H9 (cell line): ENCODE measurements at regions not wholly inside any gene's neighbourhood (a gene's known extent, or its start where the extent isn't known, plus 50 kb on each side); places are given as distances from the start of the nearest gene placed in this dataset.

Experiments
- DNase-seq: peaks from one replicate; pipeline ENCODE4 v3.0.0-alpha.2; 2017
- H2AFZ ChIP-seq: one replicate; pipeline ENCODE4 v1.6.1; 2013; ENCODE audit warnings: mild to moderate bottlenecking, low read length, control low read depth, moderate library complexity
- H2AK5ac ChIP-seq: 2 replicates; pipeline ENCODE4 v1.6.1; 2013; ENCODE audit warnings: low read length, control low read depth, mixed read lengths; ENCODE audit not compliant: insufficient read length
- H2BK120ac ChIP-seq: one replicate; pipeline ENCODE4 v1.6.1; 2013; ENCODE audit warnings: low read depth, mild to moderate bottlenecking, low read length, control low read depth, inconsistent platforms; ENCODE audit not compliant: poor library complexity, severe bottlenecking
- H2BK12ac ChIP-seq: 2 replicates; pipeline ENCODE4 v1.6.1; 2013; ENCODE audit warnings: low read length, control low read depth, mixed read lengths, low read depth; ENCODE audit not compliant: insufficient read length
- H2BK15ac ChIP-seq: 2 replicates; pipeline ENCODE4 v1.6.1; 2013; ENCODE audit warnings: low read depth, low read length, control low read depth
- H2BK20ac ChIP-seq: one replicate; pipeline ENCODE4 v1.6.1; 2013; ENCODE audit warnings: low read depth, mild to moderate bottlenecking, low read length, control low read depth, inconsistent platforms; ENCODE audit not compliant: poor library complexity, severe bottlenecking
- H2BK5ac ChIP-seq: 2 replicates; pipeline ENCODE4 v1.6.1; 2013; ENCODE audit warnings: low read length, control low read depth, mixed read lengths; ENCODE audit not compliant: insufficient read length
- H3K14ac ChIP-seq: 2 replicates; pipeline ENCODE4 v1.6.1; 2013; ENCODE audit warnings: low read length, control low read depth; ENCODE audit not compliant: insufficient read depth
- H3K18ac ChIP-seq: 2 replicates; pipeline ENCODE4 v1.6.1; 2013; ENCODE audit warnings: low read depth, mild to moderate bottlenecking, mixed read lengths, low read length, control low read depth; ENCODE audit not compliant: insufficient read length
- H3K23ac ChIP-seq: 2 replicates; pipeline ENCODE4 v1.6.1; 2013; ENCODE audit warnings: low read length, control low read depth, mixed read lengths, low read depth; ENCODE audit not compliant: insufficient read length
- H3K23me2 ChIP-seq: 2 replicates; pipeline ENCODE4 v1.6.1; 2013; ENCODE audit warnings: low read depth, mild to moderate bottlenecking, mixed read lengths, low read length, control low read depth; ENCODE audit not compliant: insufficient read length, poor library complexity, severe bottlenecking
- H3K27ac ChIP-seq: 2 replicates; pipeline ENCODE4 v1.5.1; 2013; ENCODE audit warnings: low read length, control low read depth, mixed read lengths, low read depth; ENCODE audit not compliant: insufficient read length
- H3K27me3 ChIP-seq: 2 replicates; pipeline ENCODE4 v1.6.1; 2013; ENCODE audit warnings: low read length, control low read depth, inconsistent platforms; ENCODE audit not compliant: insufficient read depth
- H3K4ac ChIP-seq: 2 replicates; pipeline ENCODE4 v1.6.1; 2013; ENCODE audit warnings: low read depth, mild to moderate bottlenecking, control low read depth, inconsistent platforms, low read length, moderate library complexity
- H3K4me1 ChIP-seq: 2 replicates; pipeline ENCODE4 v1.6.1; 2013; ENCODE audit warnings: low read length, control low read depth, inconsistent platforms; ENCODE audit not compliant: insufficient read depth
- H3K4me2 ChIP-seq: 2 replicates; pipeline ENCODE4 v1.6.1; 2013; ENCODE audit warnings: low read length, control low read depth, mixed read lengths; ENCODE audit not compliant: insufficient read length, insufficient read depth
- H3K56ac ChIP-seq: 2 replicates; pipeline ENCODE4 v1.6.1; 2013; ENCODE audit warnings: low read depth, mild to moderate bottlenecking, mixed read lengths, low read length, control low read depth; ENCODE audit not compliant: insufficient read length
- H3K79me1 ChIP-seq: 2 replicates; pipeline ENCODE4 v1.6.1; 2013; ENCODE audit warnings: low read depth, mild to moderate bottlenecking, moderate library complexity, low read length, control low read depth, inconsistent platforms; ENCODE audit not compliant: insufficient read depth, poor library complexity, severe bottlenecking
- H3K79me2 ChIP-seq: 2 replicates; pipeline ENCODE4 v1.6.1; 2013; ENCODE audit warnings: low read length, control low read depth, inconsistent platforms; ENCODE audit not compliant: insufficient read depth
- H3K9ac ChIP-seq: 2 replicates; pipeline ENCODE4 v1.6.1; 2013; ENCODE audit warnings: low read length, control low read depth, mixed read lengths; ENCODE audit not compliant: insufficient read length; ENCODE audit errors: extremely low read depth
- H3K9me3 ChIP-seq: one replicate; pipeline ENCODE4 v1.6.1; 2013; ENCODE audit warnings: low read depth, low read length, inconsistent platforms; ENCODE audit not compliant: control insufficient read depth
- H3T11ph ChIP-seq: one replicate; pipeline ENCODE4 v1.6.1; 2013; ENCODE audit warnings: mild to moderate bottlenecking, low read length, control low read depth, inconsistent platforms
- H4K20me1 ChIP-seq: one replicate; pipeline ENCODE4 v1.6.1; 2013; ENCODE audit not compliant: control insufficient read depth, insufficient read length, insufficient read depth
- H4K5ac ChIP-seq: 2 replicates; pipeline ENCODE4 v1.6.1; 2013; ENCODE audit warnings: low read depth, mild to moderate bottlenecking, mixed read lengths, low read length, control low read depth; ENCODE audit not compliant: insufficient read length
- H4K8ac ChIP-seq: replicated peaks from 2 replicates; pipeline ENCODE4 v1.6.1; 2013; ENCODE audit warnings: low read length, control low read depth, mixed read lengths, low read depth; ENCODE audit not compliant: insufficient read length
- H4K91ac ChIP-seq: 2 replicates; pipeline ENCODE4 v1.6.1; 2013; ENCODE audit warnings: low read depth, mild to moderate bottlenecking, moderate library complexity, mixed read lengths, low read length, control low read depth; ENCODE audit not compliant: insufficient read length
- H3K27ac Mint-ChIP-seq, 3 experiments: 2 replicates in 2 of 3; 3 replicates in 1 of 3; pipeline ENCODE4 v1.8.0; 2020 to 2021; ENCODE audit warnings: mixed read lengths in 3 of 3, mild to moderate bottlenecking in 1 of 3, moderate library complexity in 1 of 3
- H3K27me3 Mint-ChIP-seq: 2 replicates; pipeline ENCODE4 v1.8.0; 2021; ENCODE audit warnings: low read depth, mild to moderate bottlenecking, moderate library complexity, mixed read lengths
- H3K36me3 Mint-ChIP-seq, 3 experiments: 2 replicates in 2 of 3; 3 replicates in 1 of 3; pipeline ENCODE4 v1.8.0; 2020 to 2021; ENCODE audit warnings: low read depth in 3 of 3, mixed read lengths in 3 of 3; ENCODE audit not compliant: insufficient read depth in 1 of 3
- H3K4me1 Mint-ChIP-seq, 2 experiments: 2 replicates each; pipeline ENCODE4 v1.8.0; 2020; ENCODE audit warnings: mixed read lengths in 2 of 2
- H3K4me3 Mint-ChIP-seq, 2 experiments: 2 replicates in 1 of 2; 3 replicates in 1 of 2; pipeline ENCODE4 v1.8.0; 2020 to 2021; ENCODE audit warnings: mild to moderate bottlenecking in 2 of 2, mixed read lengths in 2 of 2, moderate library complexity in 1 of 2
- H3K9me3 Mint-ChIP-seq, 2 experiments: 2 replicates in 1 of 2; 3 replicates in 1 of 2; pipeline ENCODE4 v1.8.0; 2020; ENCODE audit warnings: mild to moderate bottlenecking in 2 of 2, mixed read lengths in 2 of 2, moderate library complexity in 1 of 2
- TF ChIP-seq, protein P1 (sequence below): fragments of 200-600 bp; sonication (generic); conservative IDR thresholded peaks from 3 replicates; pipeline ENCODE4 v1.8.0; 2021; ENCODE audit warnings: antibody characterized with exemption, mild to moderate bottlenecking

DNA sequence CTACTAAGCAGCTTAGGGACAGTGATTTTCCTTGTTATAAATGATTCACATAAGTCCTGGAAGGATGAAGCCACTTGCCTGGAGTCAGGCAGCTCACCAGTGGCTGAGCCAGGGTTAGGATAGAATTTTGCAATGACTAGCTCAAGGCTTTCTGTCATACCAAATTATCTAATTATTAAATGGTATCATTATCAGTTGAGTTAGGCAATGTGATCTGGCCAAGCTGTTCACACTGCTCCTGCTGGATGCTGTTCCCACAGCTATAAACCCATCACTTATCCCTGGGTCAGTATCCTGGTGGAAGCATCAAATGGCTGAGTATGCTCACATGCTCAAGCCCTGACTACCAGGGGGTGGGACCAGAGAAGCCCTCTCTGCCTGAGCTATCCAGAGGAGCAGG lies 235.2 kb downstream of the MTX2 start:
- no peak overlapping the region for H3K27ac Mint-ChIP-seq
- no peak for DNase-seq
- no peak overlapping the region for H2BK15ac ChIP-seq
- no peaks in the 10 kb centered on the region for H4K20me1 ChIP-seq
- no peak overlapping the region for H3K27ac ChIP-seq
- H3K14ac ChIP-seq = no peak overlapping the region
- TF ChIP-seq, protein P1, sequence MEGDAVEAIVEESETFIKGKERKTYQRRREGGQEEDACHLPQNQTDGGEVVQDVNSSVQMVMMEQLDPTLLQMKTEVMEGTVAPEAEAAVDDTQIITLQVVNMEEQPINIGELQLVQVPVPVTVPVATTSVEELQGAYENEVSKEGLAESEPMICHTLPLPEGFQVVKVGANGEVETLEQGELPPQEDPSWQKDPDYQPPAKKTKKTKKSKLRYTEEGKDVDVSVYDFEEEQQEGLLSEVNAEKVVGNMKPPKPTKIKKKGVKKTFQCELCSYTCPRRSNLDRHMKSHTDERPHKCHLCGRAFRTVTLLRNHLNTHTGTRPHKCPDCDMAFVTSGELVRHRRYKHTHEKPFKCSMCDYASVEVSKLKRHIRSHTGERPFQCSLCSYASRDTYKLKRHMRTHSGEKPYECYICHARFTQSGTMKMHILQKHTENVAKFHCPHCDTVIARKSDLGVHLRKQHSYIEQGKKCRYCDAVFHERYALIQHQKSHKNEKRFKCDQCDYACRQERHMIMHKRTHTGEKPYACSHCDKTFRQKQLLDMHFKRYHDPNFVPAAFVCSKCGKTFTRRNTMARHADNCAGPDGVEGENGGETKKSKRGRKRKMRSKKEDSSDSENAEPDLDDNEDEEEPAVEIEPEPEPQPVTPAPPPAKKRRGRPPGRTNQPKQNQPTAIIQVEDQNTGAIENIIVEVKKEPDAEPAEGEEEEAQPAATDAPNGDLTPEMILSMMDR = no peak
- no peaks in the 10 kb centered on the region for H3K79me1 ChIP-seq
- H4K8ac ChIP-seq = no peak overlapping the region
- H2BK12ac ChIP-seq = no peak overlapping the region
- peaks cover 68% of the 10 kb centered on the region for H3K27me3 Mint-ChIP-seq
- H3K18ac ChIP-seq = no peak overlapping the region
- no peak overlapping the region for H4K91ac ChIP-seq
- H2BK5ac ChIP-seq = no peak overlapping the region
- H3K4me2 ChIP-seq = no peak overlapping the region
- H2BK20ac ChIP-seq = no peak overlapping the region
- H3K9ac ChIP-seq = no peak overlapping the region
- H3K4me3 Mint-ChIP-seq = no peak overlapping the region
- H2AFZ ChIP-seq = no peak overlapping the region
- no peak overlapping the region for H2BK120ac ChIP-seq
- H4K5ac ChIP-seq = no peak overlapping the region
- no peaks in the 10 kb centered on the region for H3K4me1 ChIP-seq
- H3K4ac ChIP-seq = no peak overlapping the region
- no peaks in the 10 kb centered on the region for H3K79me2 ChIP-seq
- H3K56ac ChIP-seq = no peak overlapping the region
- H2AK5ac ChIP-seq = no peak overlapping the region
- no peak overlapping the region for H3K23ac ChIP-seq
- no peaks in the 10 kb centered on the region for H3K9me3 Mint-ChIP-seq
- no peak overlapping the region for H3T11ph ChIP-seq
- H3K36me3 Mint-ChIP-seq = no peaks in the 10 kb centered on the region
- H3K27me3 ChIP-seq = no peaks in the 10 kb centered on the region
- H3K4me1 Mint-ChIP-seq = no peaks in the 10 kb centered on the region
- no peaks in the 10 kb centered on the region for H3K23me2 ChIP-seq
- H3K9me3 ChIP-seq = no peaks in the 10 kb centered on the region
